H9 (cell line): ENCODE measurements at regions not wholly inside any gene's neighbourhood (a gene's known extent, or its start where the extent isn't known, plus 50 kb on each side); places are given as distances from the start of the nearest gene placed in this dataset.

Experiments used
- DNase-seq: peaks from one replicate; pipeline ENCODE4 v3.0.0-alpha.2; 2017
- H2AFZ ChIP-seq: one replicate; pipeline ENCODE4 v1.6.1; 2013; ENCODE audit warnings: mild to moderate bottlenecking, low read length, control low read depth, moderate library complexity
- H2AK5ac ChIP-seq: 2 replicates; pipeline ENCODE4 v1.6.1; 2013; ENCODE audit warnings: low read length, control low read depth, mixed read lengths; ENCODE audit not compliant: insufficient read length
- H2BK120ac ChIP-seq: one replicate; pipeline ENCODE4 v1.6.1; 2013; ENCODE audit warnings: low read depth, mild to moderate bottlenecking, low read length, control low read depth, inconsistent platforms; ENCODE audit not compliant: poor library complexity, severe bottlenecking
- H2BK12ac ChIP-seq: 2 replicates; pipeline ENCODE4 v1.6.1; 2013; ENCODE audit warnings: low read length, control low read depth, mixed read lengths, low read depth; ENCODE audit not compliant: insufficient read length
- H2BK15ac ChIP-seq: 2 replicates; pipeline ENCODE4 v1.6.1; 2013; ENCODE audit warnings: low read depth, low read length, control low read depth
- H2BK20ac ChIP-seq: one replicate; pipeline ENCODE4 v1.6.1; 2013; ENCODE audit warnings: low read depth, mild to moderate bottlenecking, low read length, control low read depth, inconsistent platforms; ENCODE audit not compliant: poor library complexity, severe bottlenecking
- H2BK5ac ChIP-seq: 2 replicates; pipeline ENCODE4 v1.6.1; 2013; ENCODE audit warnings: low read length, control low read depth, mixed read lengths; ENCODE audit not compliant: insufficient read length
- H3K14ac ChIP-seq: 2 replicates; pipeline ENCODE4 v1.6.1; 2013; ENCODE audit warnings: low read length, control low read depth; ENCODE audit not compliant: insufficient read depth
- H3K18ac ChIP-seq: 2 replicates; pipeline ENCODE4 v1.6.1; 2013; ENCODE audit warnings: low read depth, mild to moderate bottlenecking, mixed read lengths, low read length, control low read depth; ENCODE audit not compliant: insufficient read length
- H3K23ac ChIP-seq: 2 replicates; pipeline ENCODE4 v1.6.1; 2013; ENCODE audit warnings: low read length, control low read depth, mixed read lengths, low read depth; ENCODE audit not compliant: insufficient read length
- H3K23me2 ChIP-seq: 2 replicates; pipeline ENCODE4 v1.6.1; 2013; ENCODE audit warnings: low read depth, mild to moderate bottlenecking, mixed read lengths, low read length, control low read depth; ENCODE audit not compliant: insufficient read length, poor library complexity, severe bottlenecking
- H3K27ac ChIP-seq: 2 replicates; pipeline ENCODE4 v1.5.1; 2013; ENCODE audit warnings: low read length, control low read depth, mixed read lengths, low read depth; ENCODE audit not compliant: insufficient read length
- H3K27me3 ChIP-seq: 2 replicates; pipeline ENCODE4 v1.6.1; 2013; ENCODE audit warnings: low read length, control low read depth, inconsistent platforms; ENCODE audit not compliant: insufficient read depth
- H3K4ac ChIP-seq: 2 replicates; pipeline ENCODE4 v1.6.1; 2013; ENCODE audit warnings: low read depth, mild to moderate bottlenecking, control low read depth, inconsistent platforms, low read length, moderate library complexity
- H3K4me1 ChIP-seq: 2 replicates; pipeline ENCODE4 v1.6.1; 2013; ENCODE audit warnings: low read length, control low read depth, inconsistent platforms; ENCODE audit not compliant: insufficient read depth
- H3K4me2 ChIP-seq: 2 replicates; pipeline ENCODE4 v1.6.1; 2013; ENCODE audit warnings: low read length, control low read depth, mixed read lengths; ENCODE audit not compliant: insufficient read length, insufficient read depth
- H3K56ac ChIP-seq: 2 replicates; pipeline ENCODE4 v1.6.1; 2013; ENCODE audit warnings: low read depth, mild to moderate bottlenecking, mixed read lengths, low read length, control low read depth; ENCODE audit not compliant: insufficient read length
- H3K79me1 ChIP-seq: 2 replicates; pipeline ENCODE4 v1.6.1; 2013; ENCODE audit warnings: low read depth, mild to moderate bottlenecking, moderate library complexity, low read length, control low read depth, inconsistent platforms; ENCODE audit not compliant: insufficient read depth, poor library complexity, severe bottlenecking
- H3K79me2 ChIP-seq: 2 replicates; pipeline ENCODE4 v1.6.1; 2013; ENCODE audit warnings: low read length, control low read depth, inconsistent platforms; ENCODE audit not compliant: insufficient read depth
- H3K9ac ChIP-seq: 2 replicates; pipeline ENCODE4 v1.6.1; 2013; ENCODE audit warnings: low read length, control low read depth, mixed read lengths; ENCODE audit not compliant: insufficient read length; ENCODE audit errors: extremely low read depth
- H3K9me3 ChIP-seq: one replicate; pipeline ENCODE4 v1.6.1; 2013; ENCODE audit warnings: low read depth, low read length, inconsistent platforms; ENCODE audit not compliant: control insufficient read depth
- H3T11ph ChIP-seq: one replicate; pipeline ENCODE4 v1.6.1; 2013; ENCODE audit warnings: mild to moderate bottlenecking, low read length, control low read depth, inconsistent platforms
- H4K20me1 ChIP-seq: one replicate; pipeline ENCODE4 v1.6.1; 2013; ENCODE audit not compliant: control insufficient read depth, insufficient read length, insufficient read depth
- H4K5ac ChIP-seq: 2 replicates; pipeline ENCODE4 v1.6.1; 2013; ENCODE audit warnings: low read depth, mild to moderate bottlenecking, mixed read lengths, low read length, control low read depth; ENCODE audit not compliant: insufficient read length
- H4K8ac ChIP-seq: replicated peaks from 2 replicates; pipeline ENCODE4 v1.6.1; 2013; ENCODE audit warnings: low read length, control low read depth, mixed read lengths, low read depth; ENCODE audit not compliant: insufficient read length
- H4K91ac ChIP-seq: 2 replicates; pipeline ENCODE4 v1.6.1; 2013; ENCODE audit warnings: low read depth, mild to moderate bottlenecking, moderate library complexity, mixed read lengths, low read length, control low read depth; ENCODE audit not compliant: insufficient read length
- H3K27ac Mint-ChIP-seq, 3 experiments: 2 replicates in 2 of 3; 3 replicates in 1 of 3; pipeline ENCODE4 v1.8.0; 2020 to 2021; ENCODE audit warnings: mixed read lengths in 3 of 3, mild to moderate bottlenecking in 1 of 3, moderate library complexity in 1 of 3
- H3K27me3 Mint-ChIP-seq: 2 replicates; pipeline ENCODE4 v1.8.0; 2021; ENCODE audit warnings: low read depth, mild to moderate bottlenecking, moderate library complexity, mixed read lengths
- H3K36me3 Mint-ChIP-seq, 3 experiments: 2 replicates in 2 of 3; 3 replicates in 1 of 3; pipeline ENCODE4 v1.8.0; 2020 to 2021; ENCODE audit warnings: low read depth in 3 of 3, mixed read lengths in 3 of 3; ENCODE audit not compliant: insufficient read depth in 1 of 3
- H3K4me1 Mint-ChIP-seq, 2 experiments: 2 replicates each; pipeline ENCODE4 v1.8.0; 2020; ENCODE audit warnings: mixed read lengths in 2 of 2
- H3K4me3 Mint-ChIP-seq, 2 experiments: 2 replicates in 1 of 2; 3 replicates in 1 of 2; pipeline ENCODE4 v1.8.0; 2020 to 2021; ENCODE audit warnings: mild to moderate bottlenecking in 2 of 2, mixed read lengths in 2 of 2, moderate library complexity in 1 of 2
- H3K9me3 Mint-ChIP-seq, 2 experiments: 2 replicates in 1 of 2; 3 replicates in 1 of 2; pipeline ENCODE4 v1.8.0; 2020; ENCODE audit warnings: mild to moderate bottlenecking in 2 of 2, mixed read lengths in 2 of 2, moderate library complexity in 1 of 2
- WGBS: extraction: QIAGEN DNeasy Blood & Tissue Kit; methylation state at CpG from one replicate; pipeline ENCODE4 v1.1.7; 2013; ENCODE audit warnings: missing lambda C conversion rate, low lambda C conversion rate, mixed read lengths; ENCODE audit not compliant: insufficient read length; ENCODE audit errors: extremely low coverage; 5-methylcytosine and 5-hydroxymethylcytosine counted together
- TF ChIP-seq, protein P1 (sequence below): fragments of 200-600 bp; sonication (generic); conservative IDR thresholded peaks from 3 replicates; pipeline ENCODE4 v1.8.0; 2021; ENCODE audit warnings: antibody characterized with exemption, mild to moderate bottlenecking

DNA sequence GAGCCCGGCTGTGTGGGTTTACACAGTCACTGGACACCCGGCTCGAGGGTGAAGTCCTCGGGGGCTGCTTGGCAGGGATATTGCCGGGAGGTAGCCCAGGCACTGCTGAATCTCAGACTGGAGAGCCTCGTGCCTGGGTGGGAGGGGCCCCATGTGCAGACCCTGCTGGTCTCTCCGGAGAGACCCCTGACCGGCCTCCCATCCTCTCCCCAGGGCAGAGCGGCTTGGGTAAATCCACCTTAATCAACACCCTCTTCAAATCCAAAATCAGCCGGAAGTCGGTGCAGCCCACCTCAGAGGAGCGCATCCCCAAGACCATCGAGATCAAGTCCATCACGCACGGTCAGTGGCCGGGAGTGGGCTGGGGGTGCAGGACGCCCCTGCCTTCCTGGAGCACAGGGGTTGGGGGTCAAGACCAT, 346.5 kb downstream of the SEC14L1 start:
- no peak overlapping the region for H3K56ac ChIP-seq
- no peak for DNase-seq
- H4K5ac ChIP-seq: no peak overlapping the region
- no peak overlapping the region for H3K14ac ChIP-seq
- no peak overlapping the region for H3K23ac ChIP-seq
- H3K4me1 Mint-ChIP-seq: no peaks in the 10 kb centered on the region
- WGBS: no CpG with 5 or more reads among the region's 17 CpGs
- H2AFZ ChIP-seq: no peak overlapping the region
- no peak overlapping the region for H2BK5ac ChIP-seq
- H2AK5ac ChIP-seq: no peak overlapping the region
- H3K9ac ChIP-seq: no peak overlapping the region
- no peak overlapping the region for H3K4ac ChIP-seq
- no peak overlapping the region for H2BK12ac ChIP-seq
- H3K27ac Mint-ChIP-seq: no peak overlapping the region
- TF ChIP-seq, protein P1, sequence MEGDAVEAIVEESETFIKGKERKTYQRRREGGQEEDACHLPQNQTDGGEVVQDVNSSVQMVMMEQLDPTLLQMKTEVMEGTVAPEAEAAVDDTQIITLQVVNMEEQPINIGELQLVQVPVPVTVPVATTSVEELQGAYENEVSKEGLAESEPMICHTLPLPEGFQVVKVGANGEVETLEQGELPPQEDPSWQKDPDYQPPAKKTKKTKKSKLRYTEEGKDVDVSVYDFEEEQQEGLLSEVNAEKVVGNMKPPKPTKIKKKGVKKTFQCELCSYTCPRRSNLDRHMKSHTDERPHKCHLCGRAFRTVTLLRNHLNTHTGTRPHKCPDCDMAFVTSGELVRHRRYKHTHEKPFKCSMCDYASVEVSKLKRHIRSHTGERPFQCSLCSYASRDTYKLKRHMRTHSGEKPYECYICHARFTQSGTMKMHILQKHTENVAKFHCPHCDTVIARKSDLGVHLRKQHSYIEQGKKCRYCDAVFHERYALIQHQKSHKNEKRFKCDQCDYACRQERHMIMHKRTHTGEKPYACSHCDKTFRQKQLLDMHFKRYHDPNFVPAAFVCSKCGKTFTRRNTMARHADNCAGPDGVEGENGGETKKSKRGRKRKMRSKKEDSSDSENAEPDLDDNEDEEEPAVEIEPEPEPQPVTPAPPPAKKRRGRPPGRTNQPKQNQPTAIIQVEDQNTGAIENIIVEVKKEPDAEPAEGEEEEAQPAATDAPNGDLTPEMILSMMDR: no peak
- no peak overlapping the region for H2BK120ac ChIP-seq
- H3K79me2 ChIP-seq: peaks cover 15% of the 10 kb centered on the region; the same call in 1 of the 2 replicates
- no peak overlapping the region for H2BK15ac ChIP-seq
- H3K27me3 ChIP-seq: no peaks in the 10 kb centered on the region
- no peaks in the 10 kb centered on the region for H3K23me2 ChIP-seq
- H3T11ph ChIP-seq: no peak overlapping the region
- no peak overlapping the region for H4K91ac ChIP-seq
- H4K20me1 ChIP-seq: no peaks in the 10 kb centered on the region
- H3K9me3 Mint-ChIP-seq: no peaks in the 10 kb centered on the region
- no peaks in the 10 kb centered on the region for H3K27me3 Mint-ChIP-seq
- no peaks in the 10 kb centered on the region for H3K4me1 ChIP-seq
- H3K27ac ChIP-seq: no peak overlapping the region
- H3K4me3 Mint-ChIP-seq: no peak overlapping the region
- H3K9me3 ChIP-seq: no peaks in the 10 kb centered on the region
- no peak overlapping the region for H2BK20ac ChIP-seq
- no peak overlapping the region for H3K18ac ChIP-seq
- H4K8ac ChIP-seq: no peak overlapping the region
- no peak overlapping the region for H3K4me2 ChIP-seq
- peaks cover 21 to 47% (median 40%) of the 10 kb centered on the region in 3 experiments; a peak in 6 of 7 replicates for H3K36me3 Mint-ChIP-seq
- no peaks in the 10 kb centered on the region for H3K79me1 ChIP-seq
